ENCODE measurements at regions not wholly inside any gene's neighbourhood (a gene's known extent, or its start where the extent isn't known, plus 50 kb on each side); places are given as distances from the start of the nearest gene placed in this dataset.
"Not testable (repeated sequence)": the region's sequence is repeated elsewhere in the genome, so short reads cannot be mapped to it uniquely, and the experiment has no call there.

DNA sequence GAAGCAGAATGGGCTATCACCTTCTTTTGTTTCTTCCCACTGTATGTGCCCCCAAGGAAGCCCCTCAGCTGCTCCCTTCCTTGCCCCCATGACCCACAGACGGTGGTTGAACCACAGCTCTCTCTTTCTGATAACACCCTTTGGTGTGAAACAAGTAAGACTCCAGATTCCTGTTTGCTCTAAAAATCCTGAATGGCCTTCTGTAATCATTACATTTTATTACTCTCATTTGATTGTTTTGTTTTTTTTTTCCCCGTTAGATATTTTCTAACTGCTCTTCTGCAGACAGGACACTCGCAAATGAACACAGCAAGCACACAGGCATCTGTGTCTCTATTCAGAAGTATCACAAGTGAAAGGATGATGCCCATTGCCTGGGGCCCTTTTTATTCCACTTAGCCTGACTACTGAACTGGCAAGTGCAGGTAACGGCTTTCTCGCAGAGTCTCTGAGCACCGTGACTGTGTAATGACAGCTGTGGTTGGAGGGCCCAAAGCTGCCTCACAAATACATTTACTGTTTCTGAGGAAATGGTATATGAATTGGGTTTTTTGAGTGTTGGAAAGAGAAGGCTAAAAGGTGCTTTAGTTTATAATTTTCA lies 59.3 kb downstream of the OXGR1 start:
- H3K4me3 ChIP-seq: no peak overlapping the region
- no peaks in the 10 kb centered on the region for H3K9me3 ChIP-seq

DNA sequence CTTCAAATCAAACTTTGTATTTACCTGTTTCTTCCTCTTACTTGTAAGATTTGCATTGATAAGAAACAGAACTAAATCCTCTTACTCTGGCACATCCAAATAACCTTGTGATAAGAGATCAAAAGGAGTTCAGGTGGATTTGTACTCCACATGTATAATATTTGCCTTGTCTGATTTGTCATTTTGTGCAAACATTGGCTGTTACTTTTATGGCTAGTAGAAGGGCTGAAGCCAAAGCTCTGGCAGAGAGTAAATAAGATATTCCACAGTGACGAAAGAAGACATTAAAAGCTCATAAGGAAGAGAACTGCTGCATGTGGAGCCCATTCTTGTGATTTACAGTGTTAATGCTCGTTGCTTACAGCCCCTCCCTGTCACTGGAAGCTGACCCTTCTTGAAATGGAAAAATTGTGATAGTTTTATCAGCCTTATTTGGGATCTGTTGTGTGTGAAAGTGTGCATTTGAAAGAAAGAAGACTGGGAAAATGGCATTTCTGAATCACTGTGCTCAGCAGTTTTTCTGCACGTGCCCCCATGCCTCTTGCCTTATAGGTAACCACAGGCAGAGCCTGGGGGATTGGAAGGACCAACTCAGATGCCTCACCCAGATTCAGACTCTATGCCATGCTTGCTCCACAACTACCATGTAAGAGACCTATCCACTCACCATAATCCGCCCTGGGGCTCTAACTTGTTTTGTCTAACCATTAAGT lies 68.2 kb downstream of the OXGR1 start:
- no peaks in the 10 kb centered on the region; the same call in 1 of the 2 replicates for H3K9me3 ChIP-seq
- H3K36me3 ChIP-seq: no peaks in the 10 kb centered on the region
- no peak overlapping the region for H3K4me3 ChIP-seq
- no peak for DNase-seq
- H3K27me3 ChIP-seq: no peaks in the 10 kb centered on the region

More for the DNA sequence above, 59.3 kb downstream of the OXGR1 start:
- H3K27me3 ChIP-seq: no peaks in the 10 kb centered on the region
- H3K36me3 ChIP-seq: no peaks in the 10 kb centered on the region
- DNase-seq: no peak

GRCh38 chr13:96925477-96925876 lies 68.8 kb downstream of the OXGR1 start:
- no peaks in the 10 kb centered on the region for H3K27me3 ChIP-seq
- H3K36me3 ChIP-seq: no peaks in the 10 kb centered on the region
- no peak for DNase-seq
- H3K9me3 ChIP-seq: no peaks in the 10 kb centered on the region; the same call in 1 of the 2 replicates
- H3K4me3 ChIP-seq: no peak overlapping the region

GRCh38 chr13:96918861-96919631 lies 75.2 kb downstream of the OXGR1 start:
- not testable (repeated sequence) for H3K4me3 ChIP-seq, H3K9me3 ChIP-seq, H3K27me3 ChIP-seq, DNase-seq, H3K36me3 ChIP-seq

- H3K9me3 ChIP-seq: no peaks in the 10 kb centered on the region
- DNase-seq: no peak
- no peaks in the 10 kb centered on the region for H3K36me3 ChIP-seq
- no peaks in the 10 kb centered on the region for H3K27me3 ChIP-seq
- no peak overlapping the region for H3K4me3 ChIP-seq
Observed at GRCh38 chr13:96904232-96904631, 90.0 kb downstream of the OXGR1 start.

DNA sequence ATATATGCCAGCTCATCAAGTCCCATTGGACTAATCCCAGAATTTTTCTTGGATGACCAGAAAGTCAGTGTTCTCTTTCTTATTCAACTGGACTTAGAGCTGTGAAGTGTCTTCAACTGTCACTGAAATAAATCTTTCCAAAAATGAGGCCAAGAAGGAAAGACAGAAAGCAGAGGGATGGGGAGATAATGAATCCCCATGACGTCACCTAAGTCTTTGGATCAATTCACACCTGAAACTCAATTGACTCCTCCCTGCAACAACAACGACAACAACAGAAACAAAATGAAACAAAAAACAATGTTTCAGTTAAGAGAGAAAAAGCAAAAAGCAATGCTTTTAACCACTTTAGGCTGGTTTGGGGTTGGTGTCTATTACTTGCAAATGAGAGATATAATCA lies 91.2 kb downstream of the OXGR1 start:
- Histone ChIP-seq H3K27me3 (no peaks in the 10 kb centered on the region), H3K9me3 (no peaks in the 10 kb centered on the region), H3K36me3 (no peaks in the 10 kb centered on the region), H3K4me3 (no peak overlapping the region)
- DNase-seq: no peak

DNA sequence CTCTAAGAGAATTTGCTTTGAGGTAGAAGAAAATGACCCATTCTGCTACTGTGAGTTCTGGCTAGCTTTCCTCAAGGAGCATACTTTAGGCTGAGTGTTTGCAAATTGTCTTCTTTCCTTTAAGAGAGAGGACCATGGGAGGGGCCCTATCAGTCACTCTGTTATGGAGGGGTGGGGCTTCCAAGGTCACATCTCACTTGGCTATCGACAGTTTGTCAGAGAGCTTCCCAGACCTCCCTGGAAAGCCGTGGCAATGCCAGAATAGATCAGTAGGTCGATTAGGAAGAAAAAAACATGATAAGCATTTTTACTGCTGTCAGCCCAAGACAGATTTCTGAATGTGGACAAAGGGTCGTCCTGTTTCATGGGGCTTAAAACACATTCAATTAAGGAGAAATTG lies 93.3 kb downstream of the OXGR1 start:
- Histone ChIP-seq H3K36me3 (no peaks in the 10 kb centered on the region), H3K9me3 (no peaks in the 10 kb centered on the region; the same call in 1 of the 2 replicates), H3K4me3 (no peak overlapping the region), H3K27me3 (no peaks in the 10 kb centered on the region)
- no peak for DNase-seq

GRCh38 chr13:96899946-96900345 lies 94.3 kb downstream of the OXGR1 start:
- Histone ChIP-seq H3K4me3 (no peak overlapping the region), H3K9me3 (no peaks in the 10 kb centered on the region; the same call in 1 of the 2 replicates), H3K36me3 (no peaks in the 10 kb centered on the region), H3K27me3 (no peaks in the 10 kb centered on the region)
- no peak for DNase-seq

DNA sequence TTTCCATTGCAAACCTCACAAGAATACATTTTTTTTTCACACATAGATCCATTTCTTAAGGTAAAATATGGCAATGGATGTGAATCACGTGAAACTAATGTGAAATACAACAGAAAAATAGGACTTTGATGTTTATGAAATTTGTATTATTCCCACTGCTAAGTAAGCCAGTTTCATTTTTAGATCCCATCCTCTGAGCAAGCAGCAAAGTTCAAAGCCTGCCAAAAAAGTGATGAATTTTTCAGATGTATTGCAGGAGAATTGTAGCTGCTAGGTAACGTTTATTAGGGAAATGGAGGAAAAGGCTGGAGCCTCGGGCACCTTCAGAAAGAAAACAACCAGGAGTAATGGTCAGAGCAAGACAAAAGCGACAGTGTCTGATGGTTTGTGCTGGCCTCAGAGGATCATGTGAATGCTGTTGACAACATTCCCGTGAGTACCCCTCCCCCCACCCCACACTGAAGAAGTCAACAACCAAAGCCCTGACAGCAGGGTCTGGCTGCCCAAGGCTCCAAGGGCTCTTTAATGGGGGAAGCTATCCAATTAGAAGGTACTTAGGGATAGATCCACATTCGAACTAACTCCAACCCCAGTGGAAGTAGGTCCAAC lies 95.5 kb downstream of the OXGR1 start:
- Histone ChIP-seq H3K36me3 (no peaks in the 10 kb centered on the region), H3K4me3 (no peak overlapping the region), H3K9me3 (no peaks in the 10 kb centered on the region; the same call in 1 of the 2 replicates), H3K27me3 (no peaks in the 10 kb centered on the region)
- DNase-seq: no peak

DNA sequence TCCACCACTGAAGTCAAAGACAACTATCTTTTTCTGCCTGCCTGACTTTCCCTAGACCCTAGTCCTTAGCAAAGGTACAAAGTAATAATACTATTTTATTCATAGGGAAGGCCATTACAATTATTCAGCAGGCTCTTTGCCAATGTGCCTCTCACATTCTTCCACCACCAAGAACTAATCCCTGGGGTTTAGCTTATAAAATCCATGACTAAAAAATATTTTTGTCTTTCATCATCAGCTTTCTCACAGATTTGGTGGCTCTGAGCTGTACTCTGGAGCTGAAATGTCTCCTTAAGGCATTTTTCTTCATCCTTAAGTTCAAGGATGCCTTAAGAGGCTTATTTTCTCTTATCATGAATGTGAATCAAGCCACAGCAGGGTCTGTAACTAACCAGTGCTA lies 96.1 kb downstream of the OXGR1 start:
- H3K36me3 ChIP-seq: no peaks in the 10 kb centered on the region
- no peak overlapping the region for H3K4me3 ChIP-seq
- H3K27me3 ChIP-seq: no peaks in the 10 kb centered on the region
- DNase-seq: peak; percentile 2
- H3K9me3 ChIP-seq: no peaks in the 10 kb centered on the region; the same call in 1 of the 2 replicates

All from MG63 (cell line).